GM23248 (cell line): ENCODE measurements at regions not wholly inside any gene's neighbourhood (a gene's known extent, or its start where the extent isn't known, plus 50 kb on each side); places are given as distances from the start of the nearest gene placed in this dataset.

Experiments used
- DNase-seq: peaks from one replicate; pipeline ENCODE4 v3.0.0-alpha.2; 2015
- H2AFZ ChIP-seq: fragments of 200-600 bp; sonication (generic); 2 replicates; pipeline ENCODE4 v1.6.1; 2016; ENCODE audit warnings: antibody characterized with exemption
- H3F3A ChIP-seq: fragments of 200-600 bp; sonication (generic); 2 replicates; pipeline ENCODE4 v1.6.1; 2016; ENCODE audit warnings: mild to moderate bottlenecking, antibody characterized with exemption, mixed run types; ENCODE audit not compliant: insufficient read depth
- H3K27ac ChIP-seq: fragments of 200-600 bp; sonication (generic); 2 replicates; pipeline ENCODE4 v1.5.1; 2016; ENCODE audit warnings: mild to moderate bottlenecking
- H3K27me3 ChIP-seq: fragments of 200-600 bp; sonication (generic); replicated peaks from 2 replicates; pipeline ENCODE4 v1.6.1; 2016; ENCODE audit warnings: mild to moderate bottlenecking; ENCODE audit not compliant: insufficient read depth
- H3K36me3 ChIP-seq: fragments of 200-600 bp; sonication (generic); 2 replicates; pipeline ENCODE4 v1.6.1; 2016; ENCODE audit warnings: low read depth, mild to moderate bottlenecking
- H3K4me1 ChIP-seq: fragments of 200-600 bp; sonication (generic); 2 replicates; pipeline ENCODE4 v1.6.1; 2016; ENCODE audit warnings: mild to moderate bottlenecking; ENCODE audit not compliant: insufficient read depth
- H3K4me2 ChIP-seq: fragments of 200-600 bp; sonication (generic); one replicate; pipeline ENCODE4 v1.6.1; 2016; ENCODE audit warnings: mild to moderate bottlenecking; ENCODE audit not compliant: unreplicated experiment
- H3K4me3 ChIP-seq: fragments of 200-600 bp; sonication (generic); 2 replicates; pipeline ENCODE4 v1.5.1; 2016; ENCODE audit warnings: mild to moderate bottlenecking
- H3K79me2 ChIP-seq: fragments of 200-600 bp; sonication (generic); 2 replicates; pipeline ENCODE4 v1.6.1; 2016; ENCODE audit warnings: mild to moderate bottlenecking; ENCODE audit not compliant: insufficient read depth
- H3K9ac ChIP-seq: fragments of 200-600 bp; sonication (generic); 2 replicates; pipeline ENCODE4 v1.6.1; 2016; ENCODE audit warnings: mild to moderate bottlenecking
- H3K9me2 ChIP-seq: fragments of 200-600 bp; sonication (generic); 2 replicates; pipeline ENCODE4 v1.6.1; 2016; ENCODE audit warnings: mixed run types, mild to moderate bottlenecking, moderate library complexity; ENCODE audit not compliant: insufficient read depth
- H3K9me3 ChIP-seq: fragments of 200-600 bp; sonication (generic); one replicate; pipeline ENCODE4 v1.6.1; 2017; ENCODE audit warnings: low read depth
- H4K20me1 ChIP-seq: fragments of 200-600 bp; sonication (generic); 2 replicates; pipeline ENCODE4 v1.6.0; 2016; ENCODE audit not compliant: insufficient read depth
- EZH2 ChIP-seq: fragments of 200-600 bp; sonication (generic); IDR thresholded peaks from 2 replicates; pipeline ENCODE4 v1.6.1; 2018; ENCODE audit warnings: antibody characterized with exemption, mild to moderate bottlenecking; ENCODE audit not compliant: insufficient read depth, poor library complexity, severe bottlenecking
- EZH2phosphoT487 ChIP-seq: fragments of 200-600 bp; sonication (generic); IDR thresholded peaks from 2 replicates; pipeline ENCODE4 v1.6.1; 2018; ENCODE audit warnings: antibody characterized with exemption, moderate library complexity, mild to moderate bottlenecking, low read depth; ENCODE audit not compliant: insufficient read depth
- WGBS, 2 experiments: methylation state at CpG; one replicate each; pipeline ENCODE4 v1.1.6; 2015 to 2017; ENCODE audit warnings: low lambda C conversion rate in 2 of 2, low coverage in 1 of 2; ENCODE audit errors: missing lambda C conversion rate in 2 of 2; 5-methylcytosine and 5-hydroxymethylcytosine counted together
- in situ Hi-C: fragments of 300-500 bp; cut with MboI; formaldehyde crosslinking; loops from 2 replicates; pipeline ENCODE4 v1.15.0; 2020

DNA sequence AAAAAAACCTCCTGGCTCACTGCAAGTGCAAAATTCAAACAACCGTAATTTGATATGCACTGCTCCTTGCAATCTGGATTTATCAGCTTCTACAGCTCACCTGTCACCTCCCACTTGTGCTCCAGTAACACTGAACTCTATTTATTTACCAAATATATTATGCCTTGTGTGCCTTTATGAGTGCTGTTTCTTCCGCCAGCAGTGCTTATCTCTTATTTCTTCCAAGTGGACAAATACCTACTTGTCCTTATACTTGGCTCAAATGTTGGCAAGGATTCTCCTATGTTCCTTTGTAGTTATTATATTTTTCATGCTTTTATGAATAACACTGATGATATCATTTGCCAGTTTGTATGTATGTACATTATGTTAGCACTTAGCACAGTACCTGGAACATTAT is 145.7 kb upstream of the ARRDC3 start:
- H3K9me3 ChIP-seq, result no peaks in the 10 kb centered on the region
- H2AFZ ChIP-seq, result no peak overlapping the region
- H3K9me2 ChIP-seq, result no peaks in the 10 kb centered on the region
- H4K20me1 ChIP-seq, result no peaks in the 10 kb centered on the region
- no peaks in the 10 kb centered on the region for H3F3A ChIP-seq
- H3K36me3 ChIP-seq, result no peaks in the 10 kb centered on the region
- DNase-seq, result no peak
- WGBS, 2 experiments, result 64 to 70% methylated on average over 2 of the region's 2 CpGs
- in situ Hi-C loops, result no loop called here
- TF ChIP-seq EZH2, result no peak
- H3K4me1 ChIP-seq, result no peaks in the 10 kb centered on the region
- H3K27me3 ChIP-seq, result no peaks in the 10 kb centered on the region
- no peak overlapping the region for H3K9ac ChIP-seq
- no peak overlapping the region for H3K4me3 ChIP-seq
- no peak overlapping the region for H3K27ac ChIP-seq
- no peak overlapping the region for H3K4me2 ChIP-seq
- H3K79me2 ChIP-seq, result no peaks in the 10 kb centered on the region

DNA sequence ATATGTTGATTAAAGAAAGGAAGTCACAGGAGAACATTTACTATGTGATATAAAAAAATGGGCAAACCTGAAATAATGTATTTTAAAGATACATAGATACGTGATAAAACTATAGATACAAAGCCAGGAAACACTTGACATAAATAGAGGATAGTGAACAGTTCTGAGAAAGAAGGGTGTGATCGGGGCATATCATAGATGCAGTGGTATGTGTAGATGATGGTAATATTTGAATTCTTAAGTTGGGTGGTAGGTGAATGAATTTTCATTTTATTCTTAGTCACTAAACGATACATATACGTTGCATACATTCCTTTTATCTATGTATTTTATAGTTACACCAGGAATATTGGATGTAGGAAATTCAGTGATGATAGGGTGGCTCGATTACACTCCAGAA is 138.7 kb upstream of the ARRDC3 start:
- no peaks in the 10 kb centered on the region for H4K20me1 ChIP-seq
- no peaks in the 10 kb centered on the region for H3K4me1 ChIP-seq
- no peaks in the 10 kb centered on the region for H3K27me3 ChIP-seq
- no peak for TF ChIP-seq EZH2phosphoT487
- no peak for TF ChIP-seq EZH2
- 59 to 64% methylated on average over 5 of the region's 5 CpGs for WGBS, 2 experiments
- no peaks in the 10 kb centered on the region for H3F3A ChIP-seq
- H3K4me3 ChIP-seq, result no peak overlapping the region
- H3K9me2 ChIP-seq, result no peaks in the 10 kb centered on the region
- no peaks in the 10 kb centered on the region for H3K9me3 ChIP-seq
- H3K79me2 ChIP-seq, result no peaks in the 10 kb centered on the region
- H3K27ac ChIP-seq, result no peak overlapping the region
- H2AFZ ChIP-seq, result no peak overlapping the region
- no peaks in the 10 kb centered on the region for H3K36me3 ChIP-seq
- no peak for DNase-seq
- H3K4me2 ChIP-seq, result no peak overlapping the region
- no peak overlapping the region for H3K9ac ChIP-seq
- in situ Hi-C loops, result no loop called here

DNA sequence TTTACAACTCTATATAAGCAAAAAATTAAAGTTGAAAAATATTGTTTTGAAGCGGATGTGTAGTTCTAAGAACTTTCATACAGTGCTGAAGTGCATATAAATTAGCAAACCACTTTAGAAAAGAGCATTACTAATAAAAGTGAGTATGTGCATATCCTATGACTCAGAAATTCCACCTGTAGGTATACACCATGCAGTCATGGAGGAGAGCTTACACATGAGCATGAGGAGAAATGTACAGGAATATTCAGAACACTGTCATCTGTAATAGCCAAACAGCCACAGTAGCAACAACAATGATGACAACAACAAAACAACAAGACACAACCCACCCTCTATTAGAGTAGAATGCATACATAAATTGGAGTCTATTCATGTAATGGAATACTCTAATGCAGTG is 138.2 kb upstream of the ARRDC3 start:
- Histone ChIP-seq H3K27ac (no peak overlapping the region), H3K4me3 (no peak overlapping the region), H3K4me2 (no peak overlapping the region), H4K20me1 (no peaks in the 10 kb centered on the region), H2AFZ (no peak overlapping the region), H3K36me3 (no peaks in the 10 kb centered on the region), H3K27me3 (no peaks in the 10 kb centered on the region), H3K9me3 (no peaks in the 10 kb centered on the region), H3K79me2 (no peaks in the 10 kb centered on the region), H3K9me2 (no peaks in the 10 kb centered on the region), H3K4me1 (no peaks in the 10 kb centered on the region), H3F3A (no peaks in the 10 kb centered on the region), H3K9ac (no peak overlapping the region)
- TF ChIP-seq EZH2phosphoT487 (no peak), EZH2 (no peak)
- 98 to 100% methylated on average over 1 of the region's 1 CpG for WGBS, 2 experiments
- in situ Hi-C loops, result no loop called here
- peak; percentile 8 for DNase-seq

DNA sequence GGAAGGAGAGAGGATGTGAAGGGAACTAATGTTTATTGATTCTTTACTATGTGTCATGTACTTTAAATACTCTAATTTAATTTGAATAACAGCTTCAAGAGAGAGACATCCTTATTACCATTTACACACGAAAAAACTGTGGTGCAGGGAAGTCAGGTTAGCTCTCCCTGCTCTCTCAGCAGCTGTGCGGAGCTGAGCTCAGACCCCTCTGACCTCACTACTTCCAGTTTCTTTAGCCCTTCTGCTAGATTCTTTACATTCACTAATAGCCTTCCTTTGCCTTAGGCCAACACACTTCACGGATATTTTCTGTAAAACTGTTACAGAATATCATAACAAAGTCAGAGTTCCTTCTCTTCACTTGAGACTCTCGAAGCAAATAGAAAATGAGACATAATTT is 131.3 kb upstream of the ARRDC3 start:
- H3K4me3 ChIP-seq, result no peak overlapping the region
- no peaks in the 10 kb centered on the region for H3F3A ChIP-seq
- H3K27ac ChIP-seq, result no peak overlapping the region
- in situ Hi-C loops, result no loop called here
- H3K36me3 ChIP-seq, result no peaks in the 10 kb centered on the region
- H3K27me3 ChIP-seq, result no peaks in the 10 kb centered on the region
- 43 to 45% methylated on average over 4 of the region's 4 CpGs for WGBS, 2 experiments
- DNase-seq, result no peak
- H3K9me2 ChIP-seq, result no peaks in the 10 kb centered on the region
- H3K9ac ChIP-seq, result no peak overlapping the region
- no peak overlapping the region for H2AFZ ChIP-seq
- no peaks in the 10 kb centered on the region for H3K79me2 ChIP-seq
- no peaks in the 10 kb centered on the region for H3K4me1 ChIP-seq
- no peaks in the 10 kb centered on the region for H4K20me1 ChIP-seq
- no peaks in the 10 kb centered on the region for H3K9me3 ChIP-seq
- no peak for TF ChIP-seq EZH2phosphoT487
- TF ChIP-seq EZH2, result no peak
- H3K4me2 ChIP-seq, result no peak overlapping the region

DNA sequence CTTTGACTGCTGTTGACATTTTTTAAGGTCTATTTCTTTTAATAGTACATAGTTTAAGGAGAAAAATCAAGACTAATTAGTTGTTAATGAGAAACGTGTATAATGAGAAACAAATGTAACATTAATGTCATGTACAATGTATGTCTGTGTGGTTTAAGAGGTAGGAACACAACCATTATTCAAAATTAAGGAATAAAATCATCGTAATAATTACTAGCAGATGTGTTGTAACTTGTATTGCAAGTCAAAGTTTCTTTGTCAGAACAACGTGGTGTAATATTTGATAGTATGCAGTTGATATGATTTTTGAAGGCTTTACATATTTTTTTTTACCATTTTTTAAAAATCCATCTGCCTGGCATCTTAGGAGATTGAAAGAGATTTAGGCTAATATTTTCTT is 120.2 kb upstream of the ARRDC3 start:
- H2AFZ ChIP-seq, result no peak overlapping the region
- no peaks in the 10 kb centered on the region for H3F3A ChIP-seq
- no peaks in the 10 kb centered on the region for H4K20me1 ChIP-seq
- TF ChIP-seq EZH2 (no peak), EZH2phosphoT487 (no peak)
- 1 to 5% methylated on average over 3 of the region's 3 CpGs for WGBS, 2 experiments
- H3K9me2 ChIP-seq, result no peaks in the 10 kb centered on the region
- H3K27me3 ChIP-seq, result peaks cover 4% of the 10 kb centered on the region; the same call in 1 of the 2 replicates
- no peak overlapping the region for H3K4me2 ChIP-seq
- H3K4me1 ChIP-seq, result no peaks in the 10 kb centered on the region
- no peak for DNase-seq
- no peak overlapping the region for H3K4me3 ChIP-seq
- no peaks in the 10 kb centered on the region for H3K9me3 ChIP-seq
- H3K36me3 ChIP-seq, result no peaks in the 10 kb centered on the region
- no peaks in the 10 kb centered on the region for H3K79me2 ChIP-seq
- no peak overlapping the region for H3K27ac ChIP-seq
- in situ Hi-C loops, result no loop called here
- no peak overlapping the region for H3K9ac ChIP-seq
